HEK293 (cell line): ENCODE measurements at regions not wholly inside any gene's neighbourhood (a gene's known extent, or its start where the extent isn't known, plus 50 kb on each side); places are given as distances from the start of the nearest gene placed in this dataset.

Experiments used
- CTCF ChIA-PET: fragments of 350-600 bp; formaldehyde crosslinking; extraction: SDS; loops from one replicate; lab custom pipeline; 2021; ENCODE audit warnings: antibody characterized with exemption; lab: Yijun Ruan, JAX
- POLR2A ChIA-PET: fragments of 300-600 bp; formaldehyde crosslinking; extraction: SDS; loops from one replicate; lab custom pipeline; 2020; ENCODE audit warnings: antibody characterized with exemption, inconsistent platforms; lab: Yijun Ruan, JAX
- H3K27ac ChIP-seq: fragments of 200-500 bp; sonication (Bioruptor generic); 2 replicates; pipeline ENCODE4 v1.5.1; 2014; ENCODE audit warnings: low read depth, low read length, control low read depth, inconsistent platforms; ENCODE audit errors: extremely low read depth
- H3K36me3 ChIP-seq, 2 experiments: fragments of 200-500 bp in 1 of 2; sonication (Bioruptor generic) in 1 of 2; 1 replicate in 1 of 2; 2 replicates in 1 of 2; pipeline ENCODE4 v1.5.1; 2014 to 2017; ENCODE audit warnings: inconsistent platforms in 2 of 2, low read length in 2 of 2; ENCODE audit not compliant: control insufficient read depth in 2 of 2, insufficient read depth in 1 of 2
- H3K4me1 ChIP-seq: fragments of 200-500 bp; sonication (Bioruptor generic); 2 replicates; pipeline ENCODE4 v1.5.1; 2014; ENCODE audit warnings: mild to moderate bottlenecking, low read length, inconsistent platforms; ENCODE audit not compliant: control insufficient read depth, insufficient read depth
- H3K4me3 ChIP-seq: 2 replicates; pipeline ENCODE4 v1.5.1; 2011; ENCODE audit warnings: low read depth, mild to moderate bottlenecking, control low read depth, low read length, moderate library complexity
- H3K9me3 ChIP-seq: fragments of 200-500 bp; sonication (Bioruptor generic); 2 replicates; pipeline ENCODE4 v1.5.1; 2014; ENCODE audit warnings: low read depth, low read length, inconsistent platforms; ENCODE audit not compliant: control insufficient read depth, insufficient read depth
- ATF2 ChIP-seq: fragments of 450-650 bp; formaldehyde crosslinking; IDR thresholded peaks from 2 replicates; pipeline ENCODE4 v1.5.1; 2016; ENCODE audit warnings: missing biosample characterization, missing genetic modification characterization, low read depth
- IKZF3 ChIP-seq: fragments of 450-650 bp; IDR thresholded peaks from 2 replicates; pipeline ENCODE4 v1.5.0; 2018; ENCODE audit warnings: missing biosample characterization, mild to moderate bottlenecking, missing genetic modification characterization, moderate library complexity
- ZBTB49 ChIP-seq: fragments of 450-650 bp; formaldehyde crosslinking; IDR thresholded peaks from 2 replicates; pipeline ENCODE4 v1.5.1; 2016; ENCODE audit warnings: missing biosample characterization, missing genetic modification characterization, low read depth
- ZFP41 ChIP-seq: fragments of 450-650 bp; formaldehyde crosslinking; IDR thresholded peaks from 2 replicates; pipeline ENCODE4 v1.5.1; 2016; ENCODE audit warnings: missing biosample characterization, missing genetic modification characterization, borderline replicate concordance
- ZIC2 ChIP-seq: fragments of 450-650 bp; formaldehyde crosslinking; IDR thresholded peaks from 2 replicates; pipeline ENCODE4 v1.5.1; 2016; ENCODE audit warnings: missing biosample characterization, missing genetic modification characterization
- ZNF132 ChIP-seq: fragments of 450-650 bp; formaldehyde crosslinking; IDR thresholded peaks from 2 replicates; pipeline ENCODE4 v1.5.1; 2017; ENCODE audit warnings: missing biosample characterization, missing genetic modification characterization, borderline replicate concordance
- ZNF157 ChIP-seq: fragments of 450-650 bp; formaldehyde crosslinking; IDR thresholded peaks from 2 replicates; pipeline ENCODE4 v1.5.1; 2016; ENCODE audit warnings: missing biosample characterization, missing genetic modification characterization
- ZNF24 ChIP-seq: fragments of 450-650 bp; formaldehyde crosslinking; IDR thresholded peaks from 2 replicates; pipeline ENCODE4 v1.5.1; 2016; ENCODE audit warnings: missing biosample characterization, missing genetic modification characterization
- ZNF362 ChIP-seq: fragments of 450-650 bp; formaldehyde crosslinking; IDR thresholded peaks from 2 replicates; pipeline ENCODE4 v1.5.1; 2016; ENCODE audit warnings: missing biosample characterization, missing genetic modification characterization
- ZNF37A ChIP-seq: fragments of 450-650 bp; IDR thresholded peaks from 2 replicates; pipeline ENCODE4 v1.5.1; 2018; ENCODE audit warnings: missing biosample characterization, missing genetic modification characterization
- ZNF426 ChIP-seq: fragments of 450-650 bp; formaldehyde crosslinking; IDR thresholded peaks from 2 replicates; pipeline ENCODE4 v1.5.1; 2017; ENCODE audit warnings: missing biosample characterization, missing genetic modification characterization, mild to moderate bottlenecking, inconsistent platforms, moderate library complexity
- ZNF488 ChIP-seq: fragments of 450-650 bp; formaldehyde crosslinking; IDR thresholded peaks from 2 replicates; pipeline ENCODE4 v1.5.1; 2016; ENCODE audit warnings: missing biosample characterization, missing genetic modification characterization
- ZNF510 ChIP-seq: fragments of 450-650 bp; formaldehyde crosslinking; IDR thresholded peaks from 2 replicates; pipeline ENCODE4 v1.5.1; 2018; ENCODE audit warnings: mild to moderate bottlenecking, missing genetic modification characterization, missing biosample characterization; ENCODE audit not compliant: insufficient replicate concordance
- ZNF548 ChIP-seq: fragments of 450-650 bp; formaldehyde crosslinking; IDR thresholded peaks from 2 replicates; pipeline ENCODE4 v1.5.1; 2016; ENCODE audit warnings: missing biosample characterization, missing genetic modification characterization
- ZNF549 ChIP-seq: fragments of 450-650 bp; IDR thresholded peaks from 2 replicates; pipeline ENCODE4 v1.5.1; 2018; ENCODE audit warnings: missing biosample characterization, missing genetic modification characterization, mild to moderate bottlenecking, inconsistent platforms, moderate library complexity
- ZNF555 ChIP-seq: fragments of 450-650 bp; formaldehyde crosslinking; conservative IDR thresholded peaks from 2 replicates; pipeline ENCODE4 v1.5.1; 2017; ENCODE audit warnings: missing biosample characterization, mild to moderate bottlenecking, missing genetic modification characterization, inconsistent platforms
- ZNF600 ChIP-seq: fragments of 450-650 bp; formaldehyde crosslinking; IDR thresholded peaks from 2 replicates; pipeline ENCODE4 v1.5.1; 2016; ENCODE audit warnings: missing biosample characterization, missing genetic modification characterization
- ZNF624 ChIP-seq: fragments of 450-650 bp; formaldehyde crosslinking; IDR thresholded peaks from 2 replicates; pipeline ENCODE4 v1.5.1; 2017; ENCODE audit warnings: missing biosample characterization, missing genetic modification characterization
- ZNF701 ChIP-seq: fragments of 450-650 bp; formaldehyde crosslinking; IDR thresholded peaks from 2 replicates; pipeline ENCODE4 v1.5.1; 2016; ENCODE audit warnings: missing biosample characterization, missing genetic modification characterization
- TF ChIP-seq, protein P1 (sequence below): fragments of 450-650 bp; formaldehyde crosslinking; IDR thresholded peaks from 2 replicates; pipeline ENCODE4 v1.5.1; 2016; ENCODE audit warnings: missing biosample characterization, missing genetic modification characterization
- TF ChIP-seq, protein P2 (sequence below): fragments of 450-650 bp; formaldehyde crosslinking; optimal IDR thresholded peaks from 2 replicates; pipeline ENCODE3; 2016; ENCODE audit warnings: missing biosample characterization, mild to moderate bottlenecking, missing genetic modification characterization
- TF ChIP-seq, protein P3 (sequence below): fragments of 450-650 bp; formaldehyde crosslinking; IDR thresholded peaks from 2 replicates; pipeline ENCODE4 v1.5.1; 2016; ENCODE audit warnings: missing biosample characterization, missing genetic modification characterization

DNA sequence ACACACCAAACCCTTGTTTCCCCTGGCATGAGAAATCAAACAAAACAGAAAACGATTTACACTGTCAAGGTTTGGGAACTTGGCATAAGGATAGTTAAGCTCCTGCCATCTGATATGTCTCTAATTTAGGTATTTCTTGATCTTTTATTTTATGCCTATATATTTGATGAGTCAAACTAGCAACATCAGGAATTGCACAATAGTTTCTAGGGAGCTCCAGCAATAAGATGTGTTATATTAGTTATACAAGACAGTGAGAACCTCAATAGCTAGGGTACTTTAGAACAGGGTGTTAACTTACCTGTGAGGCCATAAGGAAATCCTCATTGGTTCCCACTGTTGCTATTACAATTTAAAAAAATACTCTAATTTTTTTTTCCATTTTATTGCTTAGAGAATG, 474.2 kb downstream of the GBA3 start (continued):
- no peak for TF ChIP-seq ZNF488 (tag by site-specific recombination)
- no peak for TF ChIP-seq ZBTB49 (tag by site-specific recombination)
- no peak for TF ChIP-seq ZNF600 (tag by site-specific recombination)
- no peak for TF ChIP-seq ZNF555
- no peak for TF ChIP-seq ZNF37A (tag by site-specific recombination)
- TF ChIP-seq ZNF132 (tag by site-specific recombination): no peak
- no peak for TF ChIP-seq IKZF3 (tag by site-specific recombination)
- TF ChIP-seq ZNF426 (tag by site-specific recombination): no peak
- TF ChIP-seq, all 188 proteins: peak for 0

DNA sequence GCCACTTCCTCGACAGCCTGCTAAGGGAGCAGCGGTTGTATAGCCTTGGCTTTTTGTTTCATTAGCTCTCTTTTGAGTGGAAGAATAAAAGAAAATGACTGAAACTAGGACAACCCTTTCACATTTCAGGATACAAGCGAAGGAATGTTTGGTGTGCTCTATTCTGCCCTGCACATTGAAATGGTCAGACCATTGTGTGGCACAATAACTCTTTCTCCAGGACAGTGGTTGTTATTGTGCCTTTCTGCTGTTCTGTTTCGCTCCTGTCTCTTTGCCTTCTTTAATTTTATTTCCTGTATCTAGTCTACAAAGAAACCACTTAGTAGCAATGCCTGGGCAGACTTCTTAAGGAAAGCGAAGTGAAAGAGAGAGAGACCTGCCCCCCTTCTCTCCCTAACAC, 473.7 kb downstream of the GBA3 start:
- Histone ChIP-seq H3K4me3 (no peak overlapping the region), H3K27ac (no peak overlapping the region), H3K4me1 (no peaks in the 10 kb centered on the region), H3K36me3 (no peaks in the 10 kb centered on the region), H3K9me3 (no peaks in the 10 kb centered on the region)
- ChIA-PET POLR2A (no interaction called here), CTCF (no interaction called here)
- TF ChIP-seq ZNF549 (tag by site-specific recombination) (no peak), ZNF157 (tag by site-specific recombination) (no peak), ZNF600 (tag by site-specific recombination) (no peak), ATF2 (tag by site-specific recombination) (no peak), ZFP41 (tag by site-specific recombination) (no peak)

GRCh38 chr4:23165669-23166068, 472.9 kb downstream of the GBA3 start:
- no peaks in the 10 kb centered on the region for H3K36me3 ChIP-seq
- POLR2A ChIA-PET: no interaction called here

More at GRCh38 chr4:23165669-23166068, 472.9 kb downstream of the GBA3 start:
- H3K4me1 ChIP-seq: no peaks in the 10 kb centered on the region
- no peak for TF ChIP-seq ZNF548 (tag by site-specific recombination)
- TF ChIP-seq ZIC2 (tag by site-specific recombination): no peak
- TF ChIP-seq ZNF24 (tag by site-specific recombination): no peak
- no peak for TF ChIP-seq ZNF510
- TF ChIP-seq, protein P1, sequence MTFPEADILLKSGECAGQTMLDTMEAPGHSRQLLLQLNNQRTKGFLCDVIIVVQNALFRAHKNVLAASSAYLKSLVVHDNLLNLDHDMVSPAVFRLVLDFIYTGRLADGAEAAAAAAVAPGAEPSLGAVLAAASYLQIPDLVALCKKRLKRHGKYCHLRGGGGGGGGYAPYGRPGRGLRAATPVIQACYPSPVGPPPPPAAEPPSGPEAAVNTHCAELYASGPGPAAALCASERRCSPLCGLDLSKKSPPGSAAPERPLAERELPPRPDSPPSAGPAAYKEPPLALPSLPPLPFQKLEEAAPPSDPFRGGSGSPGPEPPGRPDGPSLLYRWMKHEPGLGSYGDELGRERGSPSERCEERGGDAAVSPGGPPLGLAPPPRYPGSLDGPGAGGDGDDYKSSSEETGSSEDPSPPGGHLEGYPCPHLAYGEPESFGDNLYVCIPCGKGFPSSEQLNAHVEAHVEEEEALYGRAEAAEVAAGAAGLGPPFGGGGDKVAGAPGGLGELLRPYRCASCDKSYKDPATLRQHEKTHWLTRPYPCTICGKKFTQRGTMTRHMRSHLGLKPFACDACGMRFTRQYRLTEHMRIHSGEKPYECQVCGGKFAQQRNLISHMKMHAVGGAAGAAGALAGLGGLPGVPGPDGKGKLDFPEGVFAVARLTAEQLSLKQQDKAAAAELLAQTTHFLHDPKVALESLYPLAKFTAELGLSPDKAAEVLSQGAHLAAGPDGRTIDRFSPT (tag by site-specific recombination): no peak
- TF ChIP-seq, protein P2, sequence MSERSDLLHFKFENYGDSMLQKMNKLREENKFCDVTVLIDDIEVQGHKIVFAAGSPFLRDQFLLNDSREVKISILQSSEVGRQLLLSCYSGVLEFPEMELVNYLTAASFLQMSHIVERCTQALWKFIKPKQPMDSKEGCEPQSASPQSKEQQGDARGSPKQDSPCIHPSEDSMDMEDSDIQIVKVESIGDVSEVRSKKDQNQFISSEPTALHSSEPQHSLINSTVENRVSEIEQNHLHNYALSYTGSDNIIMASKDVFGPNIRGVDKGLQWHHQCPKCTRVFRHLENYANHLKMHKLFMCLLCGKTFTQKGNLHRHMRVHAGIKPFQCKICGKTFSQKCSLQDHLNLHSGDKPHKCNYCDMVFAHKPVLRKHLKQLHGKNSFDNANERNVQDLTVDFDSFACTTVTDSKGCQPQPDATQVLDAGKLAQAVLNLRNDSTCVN (tag by site-specific recombination): no peak
- no peak for TF ChIP-seq ZNF701 (tag by site-specific recombination)
- no peak for TF ChIP-seq ZNF624
- TF ChIP-seq ZNF362 (tag by site-specific recombination): no peak
- TF ChIP-seq, protein P3, sequence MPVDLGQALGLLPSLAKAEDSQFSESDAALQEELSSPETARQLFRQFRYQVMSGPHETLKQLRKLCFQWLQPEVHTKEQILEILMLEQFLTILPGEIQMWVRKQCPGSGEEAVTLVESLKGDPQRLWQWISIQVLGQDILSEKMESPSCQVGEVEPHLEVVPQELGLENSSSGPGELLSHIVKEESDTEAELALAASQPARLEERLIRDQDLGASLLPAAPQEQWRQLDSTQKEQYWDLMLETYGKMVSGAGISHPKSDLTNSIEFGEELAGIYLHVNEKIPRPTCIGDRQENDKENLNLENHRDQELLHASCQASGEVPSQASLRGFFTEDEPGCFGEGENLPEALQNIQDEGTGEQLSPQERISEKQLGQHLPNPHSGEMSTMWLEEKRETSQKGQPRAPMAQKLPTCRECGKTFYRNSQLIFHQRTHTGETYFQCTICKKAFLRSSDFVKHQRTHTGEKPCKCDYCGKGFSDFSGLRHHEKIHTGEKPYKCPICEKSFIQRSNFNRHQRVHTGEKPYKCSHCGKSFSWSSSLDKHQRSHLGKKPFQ (tag by site-specific recombination): no peak
- TF ChIP-seq, all 188 proteins: peak for 0
- H3K4me3 ChIP-seq: no peak overlapping the region
- no peak overlapping the region for H3K27ac ChIP-seq
- CTCF ChIA-PET: no interaction called here
- H3K9me3 ChIP-seq: no peaks in the 10 kb centered on the region
